ENCODE measurements at regions not wholly inside any gene's neighbourhood (a gene's known extent, or its start where the extent isn't known, plus 50 kb on each side); places are given as distances from the start of the nearest gene placed in this dataset.

DNA sequence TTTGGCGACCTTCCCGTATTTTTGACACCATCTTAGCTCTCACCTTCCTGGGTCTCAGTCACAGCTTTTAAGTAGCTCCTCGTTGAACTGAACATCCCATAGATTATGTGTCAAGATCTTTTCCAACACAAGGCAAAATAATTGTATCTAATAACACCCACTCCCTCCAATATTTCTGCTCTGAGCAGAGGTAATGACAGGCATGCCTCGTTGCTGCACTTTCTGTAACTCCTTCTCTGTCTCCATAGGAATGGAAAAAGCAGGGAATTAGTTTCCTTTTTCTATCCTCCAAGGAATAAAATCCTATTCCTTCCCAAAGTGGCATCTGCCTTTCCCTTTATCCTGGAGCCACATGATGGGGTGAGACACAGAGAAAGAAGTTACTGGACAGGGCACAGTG is 174.0 kb upstream of the CDH20 start:
- DNase-seq (ENCODE audit: low read depth), result no peak
- TF ChIP-seq, protein P1, sequence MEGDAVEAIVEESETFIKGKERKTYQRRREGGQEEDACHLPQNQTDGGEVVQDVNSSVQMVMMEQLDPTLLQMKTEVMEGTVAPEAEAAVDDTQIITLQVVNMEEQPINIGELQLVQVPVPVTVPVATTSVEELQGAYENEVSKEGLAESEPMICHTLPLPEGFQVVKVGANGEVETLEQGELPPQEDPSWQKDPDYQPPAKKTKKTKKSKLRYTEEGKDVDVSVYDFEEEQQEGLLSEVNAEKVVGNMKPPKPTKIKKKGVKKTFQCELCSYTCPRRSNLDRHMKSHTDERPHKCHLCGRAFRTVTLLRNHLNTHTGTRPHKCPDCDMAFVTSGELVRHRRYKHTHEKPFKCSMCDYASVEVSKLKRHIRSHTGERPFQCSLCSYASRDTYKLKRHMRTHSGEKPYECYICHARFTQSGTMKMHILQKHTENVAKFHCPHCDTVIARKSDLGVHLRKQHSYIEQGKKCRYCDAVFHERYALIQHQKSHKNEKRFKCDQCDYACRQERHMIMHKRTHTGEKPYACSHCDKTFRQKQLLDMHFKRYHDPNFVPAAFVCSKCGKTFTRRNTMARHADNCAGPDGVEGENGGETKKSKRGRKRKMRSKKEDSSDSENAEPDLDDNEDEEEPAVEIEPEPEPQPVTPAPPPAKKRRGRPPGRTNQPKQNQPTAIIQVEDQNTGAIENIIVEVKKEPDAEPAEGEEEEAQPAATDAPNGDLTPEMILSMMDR (IDR thresholded peaks at IDR 0.05; ENCODE audit: low read depth, low read length), result no peak
- TF ChIP-seq, protein P2, sequence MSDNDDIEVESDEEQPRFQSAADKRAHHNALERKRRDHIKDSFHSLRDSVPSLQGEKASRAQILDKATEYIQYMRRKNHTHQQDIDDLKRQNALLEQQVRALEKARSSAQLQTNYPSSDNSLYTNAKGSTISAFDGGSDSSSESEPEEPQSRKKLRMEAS (IDR thresholded peaks at IDR 0.05; ENCODE audit: low read depth, low read length), result no peak
- TF ChIP-seq MYC (IDR thresholded peaks at IDR 0.05; ENCODE audit: low read depth, low read length), result no peak
- H3K4me3 ChIP-seq (ENCODE audit: low read depth, low read length), result no peak overlapping the region

DNA sequence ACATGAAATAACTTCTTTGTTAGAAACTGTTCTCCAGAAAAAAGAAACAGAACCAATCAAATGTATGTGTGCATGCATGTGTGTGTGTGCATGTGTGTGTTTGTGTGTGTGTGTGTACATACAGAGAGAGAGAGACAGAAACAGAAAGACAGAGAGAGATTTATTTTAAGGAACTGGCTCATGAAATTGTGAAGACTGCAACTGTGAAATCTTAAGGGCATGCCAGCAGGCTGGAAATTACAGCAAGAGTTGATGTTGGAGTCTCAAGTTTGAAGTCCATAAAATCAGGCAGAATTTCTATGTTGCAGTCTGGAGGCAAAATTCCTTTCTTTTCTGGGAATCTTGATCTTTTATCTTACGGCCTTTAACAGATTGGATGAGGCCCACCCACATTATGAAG is 168.9 kb upstream of the CDH20 start:
- DNase-seq (ENCODE audit: low read depth), result no peak
- no peak overlapping the region for H3K4me3 ChIP-seq (ENCODE audit: low read depth, low read length)
- TF ChIP-seq MYC (IDR thresholded peaks at IDR 0.05; ENCODE audit: low read depth, low read length) (no peak), POLR2A (IDR thresholded peaks at IDR 0.05; ENCODE audit: extremely low read depth, insufficient read length) (no peak)
- TF ChIP-seq, protein P2 (IDR thresholded peaks at IDR 0.05; ENCODE audit: low read depth, low read length), result no peak
- TF ChIP-seq, protein P1 (IDR thresholded peaks at IDR 0.05; ENCODE audit: low read depth, low read length), result no peak

DNA sequence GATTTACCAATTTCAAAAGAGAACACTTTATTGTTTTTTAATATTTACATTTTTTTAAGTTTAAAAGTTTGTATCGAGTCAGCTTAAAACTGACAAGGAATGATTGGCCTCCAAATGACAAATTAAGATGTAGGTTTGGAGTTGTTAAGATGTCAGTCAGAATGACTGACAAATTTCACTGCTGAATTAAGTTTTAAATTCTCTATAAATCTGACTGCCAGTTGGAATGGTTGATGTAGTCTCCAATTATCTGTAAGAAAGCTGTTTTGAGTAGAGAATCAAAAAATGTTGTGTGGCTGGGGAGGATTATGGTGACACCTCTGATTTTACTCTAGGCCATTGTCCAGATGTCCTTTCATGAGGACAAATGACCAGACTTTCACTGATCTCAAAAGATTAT is 165.3 kb upstream of the CDH20 start:
- H3K4me3 ChIP-seq (ENCODE audit: low read depth, low read length), result no peak overlapping the region
- DNase-seq (ENCODE audit: low read depth), result no peak
- TF ChIP-seq POLR2A (IDR thresholded peaks at IDR 0.05; ENCODE audit: extremely low read depth, insufficient read length) (no peak), MYC (IDR thresholded peaks at IDR 0.05; ENCODE audit: low read depth, low read length) (no peak)
- TF ChIP-seq, protein P2 (IDR thresholded peaks at IDR 0.05; ENCODE audit: low read depth, low read length), result no peak
- TF ChIP-seq, protein P1 (IDR thresholded peaks at IDR 0.05; ENCODE audit: low read depth, low read length), result no peak

DNA sequence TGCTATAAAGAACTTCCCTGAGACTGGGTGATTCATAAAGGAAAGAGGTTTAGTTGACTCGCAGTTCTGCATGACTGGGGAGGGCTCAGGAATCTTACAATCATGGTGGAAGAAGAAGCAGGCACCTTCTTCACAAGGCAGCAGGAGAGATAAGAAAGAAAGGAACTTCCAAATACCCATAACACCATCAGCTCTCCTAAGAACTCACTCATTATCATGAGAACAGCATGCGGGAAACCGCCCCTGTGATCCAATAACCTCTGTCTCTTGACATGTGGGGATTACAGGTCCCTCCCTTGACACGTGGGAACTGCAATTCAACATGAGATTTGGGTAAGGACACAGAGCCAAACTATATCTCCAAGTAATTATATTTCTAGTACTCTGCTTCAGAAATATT is 163.8 kb upstream of the CDH20 start:
- no peak overlapping the region for H3K4me3 ChIP-seq (ENCODE audit: low read depth, low read length)
- TF ChIP-seq, protein P1 (IDR thresholded peaks at IDR 0.05; ENCODE audit: low read depth, low read length), result no peak
- TF ChIP-seq POLR2A (IDR thresholded peaks at IDR 0.05; ENCODE audit: extremely low read depth, insufficient read length), result no peak
- TF ChIP-seq, protein P2 (IDR thresholded peaks at IDR 0.05; ENCODE audit: low read depth, low read length), result no peak
- no peak for TF ChIP-seq MYC (IDR thresholded peaks at IDR 0.05; ENCODE audit: low read depth, low read length)
- no peak for DNase-seq (ENCODE audit: low read depth)

DNA sequence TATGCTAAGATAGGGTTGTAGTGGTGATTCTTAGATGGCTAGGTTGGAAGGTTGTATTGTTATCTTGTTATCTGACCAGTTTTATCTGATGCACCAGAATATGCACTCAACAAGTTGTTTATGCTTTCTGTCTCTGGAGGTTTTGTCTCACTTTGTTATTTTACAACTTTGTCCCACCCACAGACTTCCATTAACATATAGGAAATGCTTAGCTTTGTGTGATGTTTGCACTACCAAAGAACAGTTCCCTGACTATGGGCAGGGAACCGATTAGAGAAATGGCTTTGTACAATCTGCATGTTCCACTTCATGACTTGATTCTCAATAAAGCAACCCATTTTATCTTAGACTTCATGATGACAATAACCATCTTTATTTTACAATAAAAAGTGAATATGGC is 160.6 kb upstream of the CDH20 start:
- TF ChIP-seq, protein P1 (IDR thresholded peaks at IDR 0.05; ENCODE audit: low read depth, low read length), result no peak
- H3K4me3 ChIP-seq (ENCODE audit: low read depth, low read length), result no peak overlapping the region
- DNase-seq (ENCODE audit: low read depth), result no peak

DNA sequence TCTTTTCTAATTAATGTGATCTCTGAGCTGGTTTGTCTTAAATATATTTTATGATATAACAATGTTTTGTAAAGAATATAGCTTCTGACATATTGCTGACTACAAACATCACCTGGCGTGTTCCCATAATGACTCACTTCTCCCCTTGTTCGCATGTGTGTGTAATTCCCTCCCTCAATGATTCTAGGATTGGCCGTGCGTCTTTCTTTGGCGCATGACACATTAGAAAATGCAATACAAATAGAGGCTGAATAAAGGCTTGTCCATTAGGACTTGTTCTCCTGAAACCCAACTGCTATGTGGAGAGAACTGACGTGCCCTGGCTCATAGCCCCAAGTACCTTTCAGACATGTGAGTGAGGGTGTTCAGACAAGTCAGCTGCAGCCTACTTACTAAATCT is 159.7 kb upstream of the CDH20 start:
- no peak for DNase-seq (ENCODE audit: low read depth)
- TF ChIP-seq MYC (IDR thresholded peaks at IDR 0.05; ENCODE audit: low read depth, low read length) (no peak), POLR2A (IDR thresholded peaks at IDR 0.05; ENCODE audit: extremely low read depth, insufficient read length) (no peak)
- TF ChIP-seq, protein P1 (IDR thresholded peaks at IDR 0.05; ENCODE audit: low read depth, low read length), result no peak
- TF ChIP-seq, protein P2 (IDR thresholded peaks at IDR 0.05; ENCODE audit: low read depth, low read length), result no peak
- H3K4me3 ChIP-seq (ENCODE audit: low read depth, low read length), result no peak overlapping the region

Measured in NB4 (cell line).